ENCODE measurements at regions not wholly inside any gene's neighbourhood (a gene's known extent, or its start where the extent isn't known, plus 50 kb on each side); places are given as distances from the start of the nearest gene placed in this dataset.

GRCh38 chr2:181139831-181140230 is 159.4 kb downstream of the UBE2E3 start:
- Histone ChIP-seq H3K9ac (ENCODE audit: low read depth in 1 of 2, low read length in 2 of 2) (no peak overlapping the region), H3K4me1 (ENCODE audit: control insufficient read depth in 4 of 4, insufficient read depth in 4 of 4, low read length in 3 of 4) (no peaks in the 10 kb centered on the region), H3K4me3 (ENCODE audit: low read depth in 1 of 3, low read length in 3 of 3) (no peak overlapping the region), H3K27me3 (ENCODE audit: control insufficient read depth in 4 of 4, insufficient read depth in 4 of 4, low read length in 3 of 4) (no peaks in the 10 kb centered on the region), H3K9me3 (ENCODE audit: control insufficient read depth in 4 of 4, low read length in 3 of 4) (no peaks in the 10 kb centered on the region), H3K27ac (ENCODE audit: low read depth in 1 of 2, low read length in 2 of 2) (no peak overlapping the region), H3K36me3 (ENCODE audit: control insufficient read depth in 4 of 4, insufficient read depth in 3 of 4, low read depth in 1 of 4, low read length in 3 of 4) (no peaks in the 10 kb centered on the region)
- no peak for DNase-seq (ENCODE audit: low spot score)
- WGBS = 70% methylated on average over 2 of the region's 2 CpGs
- TF ChIP-seq GABPA (IDR thresholded peaks at IDR 0.05 in 1 of 2, conservative IDR thresholded peaks at IDR 0.05 in 1 of 2) (no peak), SP1 (IDR thresholded peaks at IDR 0.05) (no peak), ATF3 (IDR thresholded peaks at IDR 0.05) (no peak), JUND (IDR thresholded peaks at IDR 0.05) (no peak), TAF1 (conservative IDR thresholded peaks at IDR 0.05) (no peak), RXRA (IDR thresholded peaks at IDR 0.05) (no peak), FOXA2 (IDR thresholded peaks at IDR 0.05) (no peak), YY1 (IDR thresholded peaks at IDR 0.05) (no peak), HNF4G (IDR thresholded peaks at IDR 0.05) (no peak), NR2F2 (IDR thresholded peaks at IDR 0.05) (no peak)
- TF ChIP-seq, protein P1, sequence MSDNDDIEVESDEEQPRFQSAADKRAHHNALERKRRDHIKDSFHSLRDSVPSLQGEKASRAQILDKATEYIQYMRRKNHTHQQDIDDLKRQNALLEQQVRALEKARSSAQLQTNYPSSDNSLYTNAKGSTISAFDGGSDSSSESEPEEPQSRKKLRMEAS (IDR thresholded peaks at IDR 0.05) = no peak

DNA sequence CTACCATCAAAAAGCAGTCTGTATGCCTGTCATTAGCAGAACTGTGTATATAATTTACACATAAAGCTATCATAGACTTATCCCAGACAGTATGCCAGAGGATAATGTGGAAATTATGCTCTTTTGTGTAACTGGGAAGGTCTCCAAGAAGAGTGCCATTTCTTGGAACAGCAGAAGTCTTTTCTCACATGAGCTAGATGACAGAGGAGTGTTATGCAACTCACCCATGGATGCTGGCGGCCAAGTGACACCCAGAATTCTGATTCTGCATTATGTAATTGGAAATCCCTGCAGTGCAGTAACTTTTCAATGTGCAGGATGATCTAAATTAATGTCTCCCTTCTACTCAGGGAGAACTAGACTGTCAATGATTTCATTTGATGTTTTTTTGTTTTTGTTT is 160.0 kb downstream of the UBE2E3 start:
- no peak for DNase-seq (ENCODE audit: low spot score)
- TF ChIP-seq HNF4A (conservative IDR thresholded peaks at IDR 0.05) = no peak
- no peak for TF ChIP-seq CTCF (IDR thresholded peaks at IDR 0.05; ENCODE audit: low read depth, low read length, missing input control)
- TF ChIP-seq TAF1 (conservative IDR thresholded peaks at IDR 0.05) = no peak
- no peak for TF ChIP-seq RXRA (IDR thresholded peaks at IDR 0.05)
- TF ChIP-seq FOXA2 (IDR thresholded peaks at IDR 0.05) = no peak
- TF ChIP-seq JUND (IDR thresholded peaks at IDR 0.05) = no peak
- no peak for TF ChIP-seq FOXA1 (IDR thresholded peaks at IDR 0.05)
- TF ChIP-seq GABPA (IDR thresholded peaks at IDR 0.05 in 1 of 2, conservative IDR thresholded peaks at IDR 0.05 in 1 of 2) = no peak
- no peak for TF ChIP-seq SP1 (IDR thresholded peaks at IDR 0.05)
- no peak for TF ChIP-seq ATF3 (IDR thresholded peaks at IDR 0.05)
- TF ChIP-seq, protein P1 (IDR thresholded peaks at IDR 0.05) = no peak
- TF ChIP-seq REST (IDR thresholded peaks at IDR 0.05) = no peak
- TF ChIP-seq, protein P2, sequence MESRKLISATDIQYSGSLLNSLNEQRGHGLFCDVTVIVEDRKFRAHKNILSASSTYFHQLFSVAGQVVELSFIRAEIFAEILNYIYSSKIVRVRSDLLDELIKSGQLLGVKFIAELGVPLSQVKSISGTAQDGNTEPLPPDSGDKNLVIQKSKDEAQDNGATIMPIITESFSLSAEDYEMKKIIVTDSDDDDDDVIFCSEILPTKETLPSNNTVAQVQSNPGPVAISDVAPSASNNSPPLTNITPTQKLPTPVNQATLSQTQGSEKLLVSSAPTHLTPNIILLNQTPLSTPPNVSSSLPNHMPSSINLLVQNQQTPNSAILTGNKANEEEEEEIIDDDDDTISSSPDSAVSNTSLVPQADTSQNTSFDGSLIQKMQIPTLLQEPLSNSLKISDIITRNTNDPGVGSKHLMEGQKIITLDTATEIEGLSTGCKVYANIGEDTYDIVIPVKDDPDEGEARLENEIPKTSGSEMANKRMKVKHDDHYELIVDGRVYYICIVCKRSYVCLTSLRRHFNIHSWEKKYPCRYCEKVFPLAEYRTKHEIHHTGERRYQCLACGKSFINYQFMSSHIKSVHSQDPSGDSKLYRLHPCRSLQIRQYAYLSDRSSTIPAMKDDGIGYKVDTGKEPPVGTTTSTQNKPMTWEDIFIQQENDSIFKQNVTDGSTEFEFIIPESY (IDR thresholded peaks at IDR 0.05) = no peak
- Histone ChIP-seq H3K27ac (ENCODE audit: low read depth in 1 of 2, low read length in 2 of 2) (no peak overlapping the region), H3K9ac (ENCODE audit: low read depth in 1 of 2, low read length in 2 of 2) (no peak overlapping the region), H3K9me3 (ENCODE audit: control insufficient read depth in 4 of 4, low read length in 3 of 4) (no peaks in the 10 kb centered on the region), H3K4me3 (ENCODE audit: low read depth in 1 of 3, low read length in 3 of 3) (no peak overlapping the region), H3K4me1 (ENCODE audit: control insufficient read depth in 4 of 4, insufficient read depth in 4 of 4, low read length in 3 of 4) (no peaks in the 10 kb centered on the region), H3K36me3 (ENCODE audit: control insufficient read depth in 4 of 4, insufficient read depth in 3 of 4, low read depth in 1 of 4, low read length in 3 of 4) (no peaks in the 10 kb centered on the region), H3K27me3 (ENCODE audit: control insufficient read depth in 4 of 4, insufficient read depth in 4 of 4, low read length in 3 of 4) (no peaks in the 10 kb centered on the region)
- 50% methylated on average over 1 of the region's 1 CpG for WGBS
